ENCODE measurements at regions not wholly inside any gene's neighbourhood (a gene's known extent, or its start where the extent isn't known, plus 50 kb on each side); places are given as distances from the start of the nearest gene placed in this dataset.

GRCh38 chr19:31639306-31639705, 290.1 kb upstream of the TSHZ3 start (continued):
- TF ChIP-seq JUND (IDR thresholded peaks at IDR 0.05) (no peak), USF2 (IDR thresholded peaks at IDR 0.05; ENCODE audit: borderline replicate concordance, low read depth, low read length) (no peak), USF1 (IDR thresholded peaks at IDR 0.05; ENCODE audit: borderline replicate concordance, low read depth) (no peak), NFIC (IDR thresholded peaks at IDR 0.05; ENCODE audit: borderline replicate concordance) (no peak), SMC3 (IDR thresholded peaks at IDR 0.05; ENCODE audit: low read depth, low read length) (no peak), CTCF (IDR thresholded peaks at IDR 0.05) (no peak)

GRCh38 chr19:31641591-31641990, 292.4 kb upstream of the TSHZ3 start:
- DNase-seq, result no peak
- H3F3A ChIP-seq (replicated peaks; ENCODE audit: insufficient read depth), result no peaks in the 10 kb centered on the region
- H3K79me2 ChIP-seq (ENCODE audit: insufficient read depth), result no peaks in the 10 kb centered on the region
- no peak overlapping the region for H3K4me2 ChIP-seq
- WGBS (ENCODE audit: low lambda C conversion rate), result 13% methylated on average over 2 of the region's 2 CpGs
- no peak overlapping the region for H3K4me3 ChIP-seq (ENCODE audit: low read depth in 2 of 2, low read length in 1 of 2)
- H2AFZ ChIP-seq (ENCODE audit: low read depth), result no peak overlapping the region
- POLR2A ChIA-PET, result no interaction called here
- H3K9ac ChIP-seq, result no peak overlapping the region
- no peak overlapping the region for H3K27ac ChIP-seq (ENCODE audit: low read depth in 2 of 2, low read length in 1 of 2)
- TF ChIP-seq FOXM1 (IDR thresholded peaks at IDR 0.05; ENCODE audit: low read depth) (no peak), NFIC (IDR thresholded peaks at IDR 0.05; ENCODE audit: borderline replicate concordance) (no peak), CHD2 (IDR thresholded peaks at IDR 0.05; ENCODE audit: low read length, partially characterized antibody) (no peak), JUND (IDR thresholded peaks at IDR 0.05) (no peak)
- TF ChIP-seq, protein P1, sequence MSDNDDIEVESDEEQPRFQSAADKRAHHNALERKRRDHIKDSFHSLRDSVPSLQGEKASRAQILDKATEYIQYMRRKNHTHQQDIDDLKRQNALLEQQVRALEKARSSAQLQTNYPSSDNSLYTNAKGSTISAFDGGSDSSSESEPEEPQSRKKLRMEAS (IDR thresholded peaks at IDR 0.05; ENCODE audit: low read depth), result no peak
- H4K20me1 ChIP-seq (ENCODE audit: insufficient read depth), result no peaks in the 10 kb centered on the region
- CTCF ChIA-PET, result no interaction called here
- H3K9me2 ChIP-seq, result no peaks in the 10 kb centered on the region
- H3K9me3 ChIP-seq, result no peaks in the 10 kb centered on the region
- no peaks in the 10 kb centered on the region for H3K27me3 ChIP-seq (ENCODE audit: insufficient read depth)
- no peaks in the 10 kb centered on the region for H3K36me3 ChIP-seq (replicated peaks in 1 of 2; ENCODE audit: control insufficient read depth in 1 of 2, insufficient read depth in 2 of 2, low read length in 1 of 2)
- no peaks in the 10 kb centered on the region for H3K4me1 ChIP-seq (ENCODE audit: control insufficient read depth in 1 of 2, insufficient read depth in 2 of 2, low read depth in 1 of 2, low read length in 1 of 2)

- H3K36me3 ChIP-seq (replicated peaks in 1 of 2; ENCODE audit: control insufficient read depth in 1 of 2, insufficient read depth in 2 of 2, low read length in 1 of 2), result no peaks in the 10 kb centered on the region
- no peaks in the 10 kb centered on the region for H3K4me1 ChIP-seq (ENCODE audit: control insufficient read depth in 1 of 2, insufficient read depth in 2 of 2, low read depth in 1 of 2, low read length in 1 of 2)
- ChIA-PET CTCF (no interaction called here), POLR2A (no interaction called here)
- H3F3A ChIP-seq (replicated peaks; ENCODE audit: insufficient read depth), result no peaks in the 10 kb centered on the region
- no peaks in the 10 kb centered on the region for H4K20me1 ChIP-seq (ENCODE audit: insufficient read depth)
- H3K4me2 ChIP-seq, result no peak overlapping the region
- H3K9me3 ChIP-seq, result 0 out of 2 replicates have a peak, but pooled peaks cover 5% of the 10 kb centered on the region
- DNase-seq, result no peak
- no peak overlapping the region for H3K4me3 ChIP-seq (ENCODE audit: low read depth in 2 of 2, low read length in 1 of 2)
- no peak overlapping the region for H2AFZ ChIP-seq (ENCODE audit: low read depth)
- no peaks in the 10 kb centered on the region for H3K79me2 ChIP-seq (ENCODE audit: insufficient read depth)
- no peaks in the 10 kb centered on the region for H3K9me2 ChIP-seq
- H3K9ac ChIP-seq, result no peak overlapping the region
- 31% methylated on average over 9 of the region's 9 CpGs for WGBS (ENCODE audit: low lambda C conversion rate)
- no peak overlapping the region for H3K27ac ChIP-seq (ENCODE audit: low read depth in 2 of 2, low read length in 1 of 2)
- H3K27me3 ChIP-seq (ENCODE audit: insufficient read depth), result no peaks in the 10 kb centered on the region
- TF ChIP-seq JUND (IDR thresholded peaks at IDR 0.05) (no peak), TEAD4 (IDR thresholded peaks at IDR 0.05; ENCODE audit: borderline replicate concordance, insufficient read depth) (no peak), TCF12 (IDR thresholded peaks at IDR 0.05) (no peak), NRF1 (IDR thresholded peaks at IDR 0.05; ENCODE audit: low read depth, low read length) (no peak), RCOR1 (IDR thresholded peaks at IDR 0.05; ENCODE audit: low read length) (no peak), GATA2 (CRISPR knock-in tag; IDR thresholded peaks at IDR 0.05) (no peak), YY1 (IDR thresholded peaks at IDR 0.05; ENCODE audit: low read depth) (no peak), RXRA (IDR thresholded peaks at IDR 0.05; ENCODE audit: borderline replicate concordance, low read depth) (no peak), IRF3 (IDR thresholded peaks at IDR 0.05; ENCODE audit: low read depth, low read length) (no peak), MEF2A (IDR thresholded peaks at IDR 0.05; ENCODE audit: borderline replicate concordance, low read depth) (no peak), CHD2 (IDR thresholded peaks at IDR 0.05; ENCODE audit: low read length, partially characterized antibody) (no peak)
- TF ChIP-seq, protein P2, sequence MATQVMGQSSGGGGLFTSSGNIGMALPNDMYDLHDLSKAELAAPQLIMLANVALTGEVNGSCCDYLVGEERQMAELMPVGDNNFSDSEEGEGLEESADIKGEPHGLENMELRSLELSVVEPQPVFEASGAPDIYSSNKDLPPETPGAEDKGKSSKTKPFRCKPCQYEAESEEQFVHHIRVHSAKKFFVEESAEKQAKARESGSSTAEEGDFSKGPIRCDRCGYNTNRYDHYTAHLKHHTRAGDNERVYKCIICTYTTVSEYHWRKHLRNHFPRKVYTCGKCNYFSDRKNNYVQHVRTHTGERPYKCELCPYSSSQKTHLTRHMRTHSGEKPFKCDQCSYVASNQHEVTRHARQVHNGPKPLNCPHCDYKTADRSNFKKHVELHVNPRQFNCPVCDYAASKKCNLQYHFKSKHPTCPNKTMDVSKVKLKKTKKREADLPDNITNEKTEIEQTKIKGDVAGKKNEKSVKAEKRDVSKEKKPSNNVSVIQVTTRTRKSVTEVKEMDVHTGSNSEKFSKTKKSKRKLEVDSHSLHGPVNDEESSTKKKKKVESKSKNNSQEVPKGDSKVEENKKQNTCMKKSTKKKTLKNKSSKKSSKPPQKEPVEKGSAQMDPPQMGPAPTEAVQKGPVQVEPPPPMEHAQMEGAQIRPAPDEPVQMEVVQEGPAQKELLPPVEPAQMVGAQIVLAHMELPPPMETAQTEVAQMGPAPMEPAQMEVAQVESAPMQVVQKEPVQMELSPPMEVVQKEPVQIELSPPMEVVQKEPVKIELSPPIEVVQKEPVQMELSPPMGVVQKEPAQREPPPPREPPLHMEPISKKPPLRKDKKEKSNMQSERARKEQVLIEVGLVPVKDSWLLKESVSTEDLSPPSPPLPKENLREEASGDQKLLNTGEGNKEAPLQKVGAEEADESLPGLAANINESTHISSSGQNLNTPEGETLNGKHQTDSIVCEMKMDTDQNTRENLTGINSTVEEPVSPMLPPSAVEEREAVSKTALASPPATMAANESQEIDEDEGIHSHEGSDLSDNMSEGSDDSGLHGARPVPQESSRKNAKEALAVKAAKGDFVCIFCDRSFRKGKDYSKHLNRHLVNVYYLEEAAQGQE (IDR thresholded peaks at IDR 0.05; ENCODE audit: low read depth, low read length), result no peak
Measured at GRCh38 chr19:31648347-31648746, 299.1 kb upstream of the TSHZ3 start.

Data from SK-N-SH (cell line).